ENCODE measurements at regions not wholly inside any gene's neighbourhood (a gene's known extent, or its start where the extent isn't known, plus 50 kb on each side); places are given as distances from the start of the nearest gene placed in this dataset.
A peak's percentile ranks its signal among the peaks of the same experiment; 100 is the strongest.

DNA sequence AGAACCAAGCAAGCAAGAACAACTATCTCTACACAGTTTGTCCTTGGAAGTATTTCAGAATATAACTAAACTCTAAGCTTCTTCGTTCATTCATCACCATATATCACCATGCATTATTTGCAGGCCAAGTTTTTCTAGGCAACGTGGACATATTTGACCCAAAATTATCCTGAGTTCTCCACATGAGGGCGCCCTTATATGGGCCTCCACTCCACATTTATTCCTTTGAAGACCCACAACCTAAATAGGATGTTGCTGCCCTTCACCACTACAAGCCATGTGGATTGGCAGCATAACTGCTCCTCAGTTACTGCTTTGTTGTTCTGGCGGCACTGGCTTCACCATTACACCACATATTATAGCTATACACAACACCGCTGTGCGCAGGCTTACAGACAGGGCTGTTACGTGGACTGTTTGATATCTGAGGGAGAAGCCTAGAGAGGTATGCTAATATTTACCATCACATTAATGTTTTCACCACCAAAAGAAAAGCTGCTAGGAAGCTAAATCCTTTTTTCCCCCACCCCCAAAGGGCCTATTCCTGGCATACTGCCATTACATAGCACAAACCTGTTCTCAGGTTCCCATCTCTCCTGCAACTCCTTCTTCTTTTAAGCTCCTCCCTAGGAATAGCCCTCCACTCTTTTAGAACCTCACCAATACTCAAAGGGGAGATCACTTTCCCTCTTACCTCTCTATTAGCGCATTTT lies 411.7 kb downstream of the C6orf118 start:
- Mint-ChIP-seq H3K4me1 (ENCODE audit: unreplicated experiment) (no peaks in the 10 kb centered on the region), H3K4me3 (ENCODE audit: unreplicated experiment) (no peak overlapping the region), H3K36me3 (ENCODE audit: low read depth, unreplicated experiment) (no peaks in the 10 kb centered on the region), H3K27ac (ENCODE audit: unreplicated experiment) (no peak overlapping the region), H3K27me3 (ENCODE audit: unreplicated experiment) (no peaks in the 10 kb centered on the region), H3K9me3 (ENCODE audit: unreplicated experiment) (no peaks in the 10 kb centered on the region)
- TF ChIP-seq, protein P1, sequence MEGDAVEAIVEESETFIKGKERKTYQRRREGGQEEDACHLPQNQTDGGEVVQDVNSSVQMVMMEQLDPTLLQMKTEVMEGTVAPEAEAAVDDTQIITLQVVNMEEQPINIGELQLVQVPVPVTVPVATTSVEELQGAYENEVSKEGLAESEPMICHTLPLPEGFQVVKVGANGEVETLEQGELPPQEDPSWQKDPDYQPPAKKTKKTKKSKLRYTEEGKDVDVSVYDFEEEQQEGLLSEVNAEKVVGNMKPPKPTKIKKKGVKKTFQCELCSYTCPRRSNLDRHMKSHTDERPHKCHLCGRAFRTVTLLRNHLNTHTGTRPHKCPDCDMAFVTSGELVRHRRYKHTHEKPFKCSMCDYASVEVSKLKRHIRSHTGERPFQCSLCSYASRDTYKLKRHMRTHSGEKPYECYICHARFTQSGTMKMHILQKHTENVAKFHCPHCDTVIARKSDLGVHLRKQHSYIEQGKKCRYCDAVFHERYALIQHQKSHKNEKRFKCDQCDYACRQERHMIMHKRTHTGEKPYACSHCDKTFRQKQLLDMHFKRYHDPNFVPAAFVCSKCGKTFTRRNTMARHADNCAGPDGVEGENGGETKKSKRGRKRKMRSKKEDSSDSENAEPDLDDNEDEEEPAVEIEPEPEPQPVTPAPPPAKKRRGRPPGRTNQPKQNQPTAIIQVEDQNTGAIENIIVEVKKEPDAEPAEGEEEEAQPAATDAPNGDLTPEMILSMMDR (IDR thresholded peaks at IDR 0.05; ENCODE audit: unreplicated experiment), result peak; percentile 49
- DNase-seq (ENCODE audit: low spot score), result peak; percentile 17

GRCh38 chr6:164889980-164890379 lies 419.4 kb downstream of the C6orf118 start:
- Mint-ChIP-seq H3K27ac (ENCODE audit: unreplicated experiment) (no peak overlapping the region), H3K4me1 (ENCODE audit: unreplicated experiment) (no peaks in the 10 kb centered on the region), H3K27me3 (ENCODE audit: unreplicated experiment) (no peaks in the 10 kb centered on the region), H3K4me3 (ENCODE audit: unreplicated experiment) (no peak overlapping the region), H3K36me3 (ENCODE audit: low read depth, unreplicated experiment) (no peaks in the 10 kb centered on the region), H3K9me3 (ENCODE audit: unreplicated experiment) (no peaks in the 10 kb centered on the region)
- TF ChIP-seq, protein P1 (IDR thresholded peaks at IDR 0.05; ENCODE audit: unreplicated experiment), result no peak
- DNase-seq (ENCODE audit: low spot score), result no peak

- TF ChIP-seq, protein P1 (IDR thresholded peaks at IDR 0.05; ENCODE audit: unreplicated experiment), result no peak
- H3K27ac Mint-ChIP-seq (ENCODE audit: unreplicated experiment), result no peak overlapping the region
- H3K4me3 Mint-ChIP-seq (ENCODE audit: unreplicated experiment), result no peak overlapping the region
- no peaks in the 10 kb centered on the region for H3K9me3 Mint-ChIP-seq (ENCODE audit: unreplicated experiment)
- no peak for DNase-seq (ENCODE audit: low spot score)
- H3K36me3 Mint-ChIP-seq (ENCODE audit: low read depth, unreplicated experiment), result no peaks in the 10 kb centered on the region
- H3K27me3 Mint-ChIP-seq (ENCODE audit: unreplicated experiment), result no peaks in the 10 kb centered on the region
- H3K4me1 Mint-ChIP-seq (ENCODE audit: unreplicated experiment), result no peaks in the 10 kb centered on the region
These were observed 421.7 kb downstream of the C6orf118 start for GRCh38 chr6:164887660-164888059.

GRCh38 chr6:164882236-164882635 lies 427.2 kb downstream of the C6orf118 start:
- no peaks in the 10 kb centered on the region for H3K4me1 Mint-ChIP-seq (ENCODE audit: unreplicated experiment)
- H3K27me3 Mint-ChIP-seq (ENCODE audit: unreplicated experiment), result peaks cover 1% of the 10 kb centered on the region
- H3K9me3 Mint-ChIP-seq (ENCODE audit: unreplicated experiment), result no peaks in the 10 kb centered on the region
- TF ChIP-seq, protein P1 (IDR thresholded peaks at IDR 0.05; ENCODE audit: unreplicated experiment), result no peak
- DNase-seq (ENCODE audit: low spot score), result no peak
- no peak overlapping the region for H3K27ac Mint-ChIP-seq (ENCODE audit: unreplicated experiment)
- H3K4me3 Mint-ChIP-seq (ENCODE audit: unreplicated experiment), result no peak overlapping the region
- no peaks in the 10 kb centered on the region for H3K36me3 Mint-ChIP-seq (ENCODE audit: low read depth, unreplicated experiment)

- Mint-ChIP-seq H3K36me3 (ENCODE audit: low read depth, unreplicated experiment) (no peaks in the 10 kb centered on the region), H3K4me1 (ENCODE audit: unreplicated experiment) (no peaks in the 10 kb centered on the region), H3K27ac (ENCODE audit: unreplicated experiment) (no peak overlapping the region), H3K9me3 (ENCODE audit: unreplicated experiment) (no peaks in the 10 kb centered on the region), H3K4me3 (ENCODE audit: unreplicated experiment) (no peak overlapping the region), H3K27me3 (ENCODE audit: unreplicated experiment) (peaks cover 3% of the 10 kb centered on the region)
- TF ChIP-seq, protein P1 (IDR thresholded peaks at IDR 0.05; ENCODE audit: unreplicated experiment), result no peak
- DNase-seq (ENCODE audit: low spot score), result no peak
These were observed 437.6 kb downstream of the C6orf118 start for GRCh38 chr6:164871783-164872182.
